Neural cell (in vitro differentiated cells): ENCODE measurements at regions not wholly inside any gene's neighbourhood (a gene's known extent, or its start where the extent isn't known, plus 50 kb on each side); places are given as distances from the start of the nearest gene placed in this dataset.

Source experiments
- H2AFZ ChIP-seq: fragments of 200-600, 300-800 bp; sonication (generic), shearing (Covaris generic); 2 replicates; pipeline ENCODE4 v1.6.0; 2014; ENCODE audit warnings: low read depth, mild to moderate bottlenecking, antibody characterized with exemption, low read length, moderate library complexity
- H3F3A ChIP-seq: fragments of 200-600 bp; shearing (Covaris generic); 2 replicates; pipeline ENCODE4 v1.6.1; 2016; ENCODE audit warnings: mild to moderate bottlenecking, moderate library complexity, mixed read lengths, antibody characterized with exemption, low read length; ENCODE audit not compliant: insufficient read depth, poor library complexity, severe bottlenecking
- H3K27ac ChIP-seq: fragments of 200-600, 300-800 bp; sonication (generic), shearing (Covaris generic); 2 replicates; pipeline ENCODE4 v1.5.1; 2014; ENCODE audit warnings: mild to moderate bottlenecking, low read length, moderate library complexity
- H3K27me3 ChIP-seq: fragments of 300-800, 200-600 bp; sonication (generic), shearing (Covaris generic); 2 replicates; pipeline ENCODE4 v1.6.0; 2014; ENCODE audit warnings: mild to moderate bottlenecking, low read depth, low read length, moderate library complexity; ENCODE audit not compliant: insufficient read depth
- H3K36me3 ChIP-seq: fragments of 300-800, 200-600 bp; sonication (generic), shearing (Covaris generic); 2 replicates; pipeline ENCODE4 v1.5.1; 2014; ENCODE audit warnings: mild to moderate bottlenecking, antibody characterized with exemption, low read length, moderate library complexity; ENCODE audit not compliant: insufficient read depth
- H3K4me2 ChIP-seq: fragments of 300-800, 200-600 bp; sonication (generic), shearing (Covaris generic); 2 replicates; pipeline ENCODE4 v1.6.0; 2014; ENCODE audit warnings: mild to moderate bottlenecking, low read length
- H3K4me3 ChIP-seq: fragments of 300-800, 200-600 bp; sonication (generic), shearing (Covaris generic); 2 replicates; pipeline ENCODE4 v1.5.1; 2014; ENCODE audit warnings: mild to moderate bottlenecking, low read length, moderate library complexity
- H3K79me2 ChIP-seq: fragments of 200-600 bp; shearing (Covaris generic); replicated peaks from 2 replicates; pipeline ENCODE4 v1.6.0; 2014; ENCODE audit warnings: mild to moderate bottlenecking, low read length, moderate library complexity; ENCODE audit not compliant: insufficient read depth
- H3K9ac ChIP-seq: fragments of 300-800, 200-600 bp; sonication (generic), shearing (Covaris generic); 2 replicates; pipeline ENCODE4 v1.6.1; 2016; ENCODE audit warnings: mild to moderate bottlenecking, low read length, mixed read lengths
- H3K9me2 ChIP-seq: fragments of 200-600 bp; shearing (Covaris generic); 2 replicates; pipeline ENCODE4 v1.6.1; 2016; ENCODE audit warnings: mild to moderate bottlenecking, low read length, mixed read lengths; ENCODE audit not compliant: insufficient read depth
- H3K9me3 ChIP-seq: fragments of 200-600, 300-800 bp; sonication (generic), shearing (Covaris generic); 2 replicates; pipeline ENCODE4 v1.6.1; 2016; ENCODE audit warnings: mild to moderate bottlenecking, mixed run types, low read length, moderate library complexity, mixed read lengths
- H4K20me1 ChIP-seq: fragments of 200-600 bp; shearing (Covaris generic); 2 replicates; pipeline ENCODE4 v1.6.1; 2016; ENCODE audit warnings: mild to moderate bottlenecking, mixed run types; ENCODE audit not compliant: insufficient read depth
- EP300 ChIP-seq: fragments of 450-650 bp; conservative IDR thresholded peaks from 2 replicates; pipeline ENCODE4 v1.6.1; 2014; ENCODE audit warnings: antibody characterized with exemption, mild to moderate bottlenecking, moderate library complexity; ENCODE audit not compliant: poor library complexity, severe bottlenecking
- EZH2 ChIP-seq: fragments of 200-600, 300-800 bp; shearing (Covaris generic), sonication (generic); IDR thresholded peaks from 2 replicates; pipeline ENCODE4 v1.6.1; 2014; ENCODE audit warnings: antibody characterized with exemption, low read length, borderline replicate concordance, mild to moderate bottlenecking; ENCODE audit not compliant: insufficient read depth, poor library complexity, severe bottlenecking
- MXI1 ChIP-seq: fragments of 450-650 bp; conservative IDR thresholded peaks from 2 replicates; pipeline ENCODE4 v1.6.1; 2014; ENCODE audit warnings: antibody characterized with exemption, mild to moderate bottlenecking; ENCODE audit not compliant: poor library complexity, severe bottlenecking
- POLR2AphosphoS5 ChIP-seq: IDR thresholded peaks from 2 replicates; pipeline ENCODE4 v1.6.1; 2012
- RAD21 ChIP-seq: fragments of 450-650 bp; conservative IDR thresholded peaks from 2 replicates; pipeline ENCODE4 v1.6.1; 2014; ENCODE audit warnings: antibody characterized with exemption, mild to moderate bottlenecking, moderate library complexity
- SMC3 ChIP-seq: fragments of 450-650 bp; conservative IDR thresholded peaks from 2 replicates; pipeline ENCODE4 v1.6.1; 2014; ENCODE audit warnings: antibody characterized with exemption, mild to moderate bottlenecking, moderate library complexity; ENCODE audit not compliant: poor library complexity
- TAF1 ChIP-seq: IDR thresholded peaks from 2 replicates; pipeline ENCODE4 v1.6.1; 2012; ENCODE audit warnings: low read depth
- TF ChIP-seq, protein P1 (sequence below): IDR thresholded peaks from 2 replicates; pipeline ENCODE4 v1.6.1; 2012; ENCODE audit warnings: borderline replicate concordance
- TF ChIP-seq, protein P2 (sequence below): fragments of 450-650 bp; IDR thresholded peaks from 2 replicates; pipeline ENCODE4 v1.5.1; 2014; ENCODE audit warnings: antibody characterized with exemption, mild to moderate bottlenecking, moderate library complexity; ENCODE audit not compliant: poor library complexity, severe bottlenecking

DNA sequence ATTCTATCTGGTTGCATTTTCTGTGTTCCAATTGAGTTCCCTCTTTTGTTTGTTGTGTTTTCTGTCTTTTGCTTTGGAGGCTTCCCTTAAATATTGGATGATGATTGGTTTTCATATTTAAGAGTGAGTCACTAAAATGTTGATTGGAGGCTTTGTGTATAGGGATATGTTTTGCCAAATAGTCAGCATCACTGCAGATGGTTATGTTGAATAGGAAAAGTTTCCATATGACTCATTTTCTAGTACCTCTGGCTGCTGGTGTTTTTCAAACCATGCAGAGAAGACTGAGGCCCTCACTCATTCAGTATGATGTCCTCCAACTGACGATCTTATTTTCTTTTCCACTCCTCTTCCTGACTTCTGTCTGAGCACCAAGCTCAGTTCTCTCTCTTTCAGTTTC is 1290.0 kb downstream of the EFNA5 start:
- H4K20me1 ChIP-seq = no peaks in the 10 kb centered on the region
- H3F3A ChIP-seq = no peaks in the 10 kb centered on the region
- no peak overlapping the region for H3K9ac ChIP-seq
- no peak for TF ChIP-seq MXI1
- TF ChIP-seq POLR2AphosphoS5 = no peak
- TF ChIP-seq, protein P1, sequence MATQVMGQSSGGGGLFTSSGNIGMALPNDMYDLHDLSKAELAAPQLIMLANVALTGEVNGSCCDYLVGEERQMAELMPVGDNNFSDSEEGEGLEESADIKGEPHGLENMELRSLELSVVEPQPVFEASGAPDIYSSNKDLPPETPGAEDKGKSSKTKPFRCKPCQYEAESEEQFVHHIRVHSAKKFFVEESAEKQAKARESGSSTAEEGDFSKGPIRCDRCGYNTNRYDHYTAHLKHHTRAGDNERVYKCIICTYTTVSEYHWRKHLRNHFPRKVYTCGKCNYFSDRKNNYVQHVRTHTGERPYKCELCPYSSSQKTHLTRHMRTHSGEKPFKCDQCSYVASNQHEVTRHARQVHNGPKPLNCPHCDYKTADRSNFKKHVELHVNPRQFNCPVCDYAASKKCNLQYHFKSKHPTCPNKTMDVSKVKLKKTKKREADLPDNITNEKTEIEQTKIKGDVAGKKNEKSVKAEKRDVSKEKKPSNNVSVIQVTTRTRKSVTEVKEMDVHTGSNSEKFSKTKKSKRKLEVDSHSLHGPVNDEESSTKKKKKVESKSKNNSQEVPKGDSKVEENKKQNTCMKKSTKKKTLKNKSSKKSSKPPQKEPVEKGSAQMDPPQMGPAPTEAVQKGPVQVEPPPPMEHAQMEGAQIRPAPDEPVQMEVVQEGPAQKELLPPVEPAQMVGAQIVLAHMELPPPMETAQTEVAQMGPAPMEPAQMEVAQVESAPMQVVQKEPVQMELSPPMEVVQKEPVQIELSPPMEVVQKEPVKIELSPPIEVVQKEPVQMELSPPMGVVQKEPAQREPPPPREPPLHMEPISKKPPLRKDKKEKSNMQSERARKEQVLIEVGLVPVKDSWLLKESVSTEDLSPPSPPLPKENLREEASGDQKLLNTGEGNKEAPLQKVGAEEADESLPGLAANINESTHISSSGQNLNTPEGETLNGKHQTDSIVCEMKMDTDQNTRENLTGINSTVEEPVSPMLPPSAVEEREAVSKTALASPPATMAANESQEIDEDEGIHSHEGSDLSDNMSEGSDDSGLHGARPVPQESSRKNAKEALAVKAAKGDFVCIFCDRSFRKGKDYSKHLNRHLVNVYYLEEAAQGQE = no peak
- no peak for TF ChIP-seq EZH2
- TF ChIP-seq EP300 = no peak
- TF ChIP-seq TAF1 = no peak
- no peak for TF ChIP-seq RAD21
- TF ChIP-seq SMC3 = no peak
- TF ChIP-seq, protein P2, sequence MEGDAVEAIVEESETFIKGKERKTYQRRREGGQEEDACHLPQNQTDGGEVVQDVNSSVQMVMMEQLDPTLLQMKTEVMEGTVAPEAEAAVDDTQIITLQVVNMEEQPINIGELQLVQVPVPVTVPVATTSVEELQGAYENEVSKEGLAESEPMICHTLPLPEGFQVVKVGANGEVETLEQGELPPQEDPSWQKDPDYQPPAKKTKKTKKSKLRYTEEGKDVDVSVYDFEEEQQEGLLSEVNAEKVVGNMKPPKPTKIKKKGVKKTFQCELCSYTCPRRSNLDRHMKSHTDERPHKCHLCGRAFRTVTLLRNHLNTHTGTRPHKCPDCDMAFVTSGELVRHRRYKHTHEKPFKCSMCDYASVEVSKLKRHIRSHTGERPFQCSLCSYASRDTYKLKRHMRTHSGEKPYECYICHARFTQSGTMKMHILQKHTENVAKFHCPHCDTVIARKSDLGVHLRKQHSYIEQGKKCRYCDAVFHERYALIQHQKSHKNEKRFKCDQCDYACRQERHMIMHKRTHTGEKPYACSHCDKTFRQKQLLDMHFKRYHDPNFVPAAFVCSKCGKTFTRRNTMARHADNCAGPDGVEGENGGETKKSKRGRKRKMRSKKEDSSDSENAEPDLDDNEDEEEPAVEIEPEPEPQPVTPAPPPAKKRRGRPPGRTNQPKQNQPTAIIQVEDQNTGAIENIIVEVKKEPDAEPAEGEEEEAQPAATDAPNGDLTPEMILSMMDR = no peak
- no peaks in the 10 kb centered on the region for H3K27me3 ChIP-seq
- peaks cover 4% of the 10 kb centered on the region for H3K9me2 ChIP-seq
- no peaks in the 10 kb centered on the region for H3K9me3 ChIP-seq
- H3K36me3 ChIP-seq = no peaks in the 10 kb centered on the region
- no peaks in the 10 kb centered on the region for H3K79me2 ChIP-seq
- H3K4me2 ChIP-seq = no peak overlapping the region
- no peak overlapping the region for H2AFZ ChIP-seq
- H3K27ac ChIP-seq = no peak overlapping the region
- H3K4me3 ChIP-seq = no peak overlapping the region

DNA sequence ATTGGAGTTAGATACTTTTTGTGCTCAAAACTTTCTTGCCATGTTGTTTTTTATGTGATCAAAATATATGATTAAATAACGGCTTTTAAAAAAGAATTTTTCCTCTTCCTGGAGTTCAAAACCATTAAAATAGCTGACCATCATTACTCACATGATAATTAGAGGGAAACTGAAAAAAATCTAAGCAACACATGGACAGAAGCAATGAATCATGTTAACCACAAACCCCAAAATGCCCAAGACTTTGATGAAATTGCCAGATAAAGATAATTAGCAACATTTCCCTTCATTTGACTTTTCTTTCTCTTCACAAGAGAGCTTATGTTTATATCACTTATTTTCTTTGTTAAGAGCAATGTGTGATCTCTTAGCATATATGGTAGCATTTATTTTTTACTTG is 1294.2 kb downstream of the EFNA5 start:
- Histone ChIP-seq H3K36me3 (no peaks in the 10 kb centered on the region), H3K4me3 (no peak overlapping the region), H3F3A (no peaks in the 10 kb centered on the region), H3K9me3 (no peaks in the 10 kb centered on the region), H4K20me1 (no peaks in the 10 kb centered on the region), H3K9me2 (no peaks in the 10 kb centered on the region), H3K4me2 (no peak overlapping the region), H3K27me3 (no peaks in the 10 kb centered on the region), H3K79me2 (no peaks in the 10 kb centered on the region), H3K9ac (no peak overlapping the region), H3K27ac (no peak overlapping the region), H2AFZ (no peak overlapping the region)
- TF ChIP-seq EZH2 = no peak
- TF ChIP-seq, protein P2 = no peak
- TF ChIP-seq TAF1 = no peak
- TF ChIP-seq SMC3 = no peak
- TF ChIP-seq EP300 = no peak
- no peak for TF ChIP-seq RAD21
- no peak for TF ChIP-seq POLR2AphosphoS5
- TF ChIP-seq MXI1 = no peak
- TF ChIP-seq, protein P1 = no peak
